ENCODE measurements at regions not wholly inside any gene's neighbourhood (a gene's known extent, or its start where the extent isn't known, plus 50 kb on each side); places are given as distances from the start of the nearest gene placed in this dataset.

GRCh38 chr16:86101897-86102157 is 202.9 kb downstream of the IRF8 start:
- no peak overlapping the region for H3K27ac ChIP-seq (ENCODE audit: low read length)
- no peaks in the 10 kb centered on the region for H3K36me3 ChIP-seq (ENCODE audit: control insufficient read depth, insufficient read depth, low read length)
- no peak for DNase-seq
- H3K9me3 ChIP-seq (ENCODE audit: control insufficient read depth, low read depth, low read length), result no peaks in the 10 kb centered on the region
- H3K4me1 ChIP-seq (ENCODE audit: control insufficient read depth, insufficient read depth, low read length), result peaks cover 12% of the 10 kb centered on the region
- WGBS (ENCODE audit: insufficient coverage, low lambda C conversion rate), result 100% methylated on average over 1 of the region's 8 CpGs
- no peak overlapping the region for H3K4me3 ChIP-seq (ENCODE audit: low read length)
- no peaks in the 10 kb centered on the region for H3K27me3 ChIP-seq (ENCODE audit: control insufficient read depth, insufficient read depth, low read length)

- peaks cover 12% of the 10 kb centered on the region for H3K4me1 ChIP-seq (ENCODE audit: control insufficient read depth, insufficient read depth, low read length)
- no peak for DNase-seq
- peaks cover 7% of the 10 kb centered on the region for H3K9me3 ChIP-seq (ENCODE audit: control insufficient read depth, low read depth, low read length)
- no peak overlapping the region for H3K4me3 ChIP-seq (ENCODE audit: low read length)
- no peaks in the 10 kb centered on the region for H3K27me3 ChIP-seq (ENCODE audit: control insufficient read depth, insufficient read depth, low read length)
- H3K27ac ChIP-seq (ENCODE audit: low read length), result no peak overlapping the region
- WGBS (ENCODE audit: insufficient coverage, low lambda C conversion rate), result no CpG with 5 or more reads among the region's 3 CpGs
- H3K36me3 ChIP-seq (ENCODE audit: control insufficient read depth, insufficient read depth, low read length), result no peaks in the 10 kb centered on the region
Measured at GRCh38 chr16:86103320-86103719, 204.4 kb downstream of the IRF8 start.

GRCh38 chr16:86104537-86105048 is 205.6 kb downstream of the IRF8 start:
- no peaks in the 10 kb centered on the region for H3K36me3 ChIP-seq (ENCODE audit: control insufficient read depth, insufficient read depth, low read length)
- H3K27me3 ChIP-seq (ENCODE audit: control insufficient read depth, insufficient read depth, low read length), result no peaks in the 10 kb centered on the region
- no CpG with 5 or more reads among the region's 6 CpGs for WGBS (ENCODE audit: insufficient coverage, low lambda C conversion rate)
- no peak for DNase-seq
- peaks cover 12% of the 10 kb centered on the region for H3K4me1 ChIP-seq (ENCODE audit: control insufficient read depth, insufficient read depth, low read length)
- no peak overlapping the region for H3K4me3 ChIP-seq (ENCODE audit: low read length)
- no peak overlapping the region for H3K27ac ChIP-seq (ENCODE audit: low read length)
- peaks cover 10% of the 10 kb centered on the region for H3K9me3 ChIP-seq (ENCODE audit: control insufficient read depth, low read depth, low read length)

GRCh38 chr16:86107215-86107825 is 208.4 kb downstream of the IRF8 start:
- Histone ChIP-seq H3K27me3 (ENCODE audit: control insufficient read depth, insufficient read depth, low read length) (no peaks in the 10 kb centered on the region), H3K9me3 (ENCODE audit: control insufficient read depth, low read depth, low read length) (peaks cover 10% of the 10 kb centered on the region), H3K4me3 (ENCODE audit: low read length) (no peak overlapping the region), H3K27ac (ENCODE audit: low read length) (no peak overlapping the region), H3K4me1 (ENCODE audit: control insufficient read depth, insufficient read depth, low read length) (no peaks in the 10 kb centered on the region), H3K36me3 (ENCODE audit: control insufficient read depth, insufficient read depth, low read length) (no peaks in the 10 kb centered on the region)
- DNase-seq, result no peak
- WGBS (ENCODE audit: insufficient coverage, low lambda C conversion rate), result 90% methylated on average over 5 of the region's 19 CpGs

- H3K9me3 ChIP-seq (ENCODE audit: control insufficient read depth, low read depth, low read length), result peaks cover 10% of the 10 kb centered on the region
- H3K4me3 ChIP-seq (ENCODE audit: low read length), result no peak overlapping the region
- DNase-seq, result no peak
- H3K4me1 ChIP-seq (ENCODE audit: control insufficient read depth, insufficient read depth, low read length), result no peaks in the 10 kb centered on the region
- WGBS (ENCODE audit: insufficient coverage, low lambda C conversion rate), result 100% methylated on average over 3 of the region's 3 CpGs
- H3K27ac ChIP-seq (ENCODE audit: low read length), result no peak overlapping the region
- no peaks in the 10 kb centered on the region for H3K27me3 ChIP-seq (ENCODE audit: control insufficient read depth, insufficient read depth, low read length)
- no peaks in the 10 kb centered on the region for H3K36me3 ChIP-seq (ENCODE audit: control insufficient read depth, insufficient read depth, low read length)
Measured at GRCh38 chr16:86108062-86108461, 209.1 kb downstream of the IRF8 start.

GRCh38 chr16:86110134-86110533 is 211.2 kb downstream of the IRF8 start:
- Histone ChIP-seq H3K9me3 (ENCODE audit: control insufficient read depth, low read depth, low read length) (peaks cover 10% of the 10 kb centered on the region), H3K36me3 (ENCODE audit: control insufficient read depth, insufficient read depth, low read length) (no peaks in the 10 kb centered on the region), H3K4me1 (ENCODE audit: control insufficient read depth, insufficient read depth, low read length) (peaks cover 4% of the 10 kb centered on the region), H3K4me3 (ENCODE audit: low read length) (no peak overlapping the region), H3K27me3 (ENCODE audit: control insufficient read depth, insufficient read depth, low read length) (no peaks in the 10 kb centered on the region), H3K27ac (ENCODE audit: low read length) (no peak overlapping the region)
- WGBS (ENCODE audit: insufficient coverage, low lambda C conversion rate), result no CpG with 5 or more reads among the region's 1 CpG
- DNase-seq, result no peak

- no peak for DNase-seq
- Histone ChIP-seq H3K4me3 (ENCODE audit: low read length) (no peak overlapping the region), H3K9me3 (ENCODE audit: control insufficient read depth, low read depth, low read length) (peaks cover 10% of the 10 kb centered on the region), H3K27ac (ENCODE audit: low read length) (no peak overlapping the region), H3K27me3 (ENCODE audit: control insufficient read depth, insufficient read depth, low read length) (no peaks in the 10 kb centered on the region), H3K36me3 (ENCODE audit: control insufficient read depth, insufficient read depth, low read length) (no peaks in the 10 kb centered on the region), H3K4me1 (ENCODE audit: control insufficient read depth, insufficient read depth, low read length) (peaks cover 4% of the 10 kb centered on the region)
- no CpG with 5 or more reads among the region's 4 CpGs for WGBS (ENCODE audit: insufficient coverage, low lambda C conversion rate)
Measured at GRCh38 chr16:86110726-86111125, 211.8 kb downstream of the IRF8 start.

- 73% methylated on average over 2 of the region's 4 CpGs for WGBS (ENCODE audit: insufficient coverage, low lambda C conversion rate)
- Histone ChIP-seq H3K27me3 (ENCODE audit: control insufficient read depth, insufficient read depth, low read length) (no peaks in the 10 kb centered on the region), H3K9me3 (ENCODE audit: control insufficient read depth, low read depth, low read length) (peaks cover 9% of the 10 kb centered on the region), H3K4me1 (ENCODE audit: control insufficient read depth, insufficient read depth, low read length) (peaks cover 4% of the 10 kb centered on the region), H3K4me3 (ENCODE audit: low read length) (no peak overlapping the region), H3K27ac (ENCODE audit: low read length) (no peak overlapping the region), H3K36me3 (ENCODE audit: control insufficient read depth, insufficient read depth, low read length) (no peaks in the 10 kb centered on the region)
- no peak for DNase-seq
Measured at GRCh38 chr16:86112178-86112577, 213.2 kb downstream of the IRF8 start.

- Histone ChIP-seq H3K27ac (ENCODE audit: low read length) (no peak overlapping the region), H3K27me3 (ENCODE audit: control insufficient read depth, insufficient read depth, low read length) (no peaks in the 10 kb centered on the region), H3K9me3 (ENCODE audit: control insufficient read depth, low read depth, low read length) (no peaks in the 10 kb centered on the region), H3K4me3 (ENCODE audit: low read length) (no peak overlapping the region), H3K4me1 (ENCODE audit: control insufficient read depth, insufficient read depth, low read length) (peaks cover 42% of the 10 kb centered on the region), H3K36me3 (ENCODE audit: control insufficient read depth, insufficient read depth, low read length) (no peaks in the 10 kb centered on the region)
- no CpG with 5 or more reads among the region's 5 CpGs for WGBS (ENCODE audit: insufficient coverage, low lambda C conversion rate)
- DNase-seq, result no peak
Measured at GRCh38 chr16:86117235-86117634, 218.3 kb downstream of the IRF8 start.

- H3K4me1 ChIP-seq (ENCODE audit: control insufficient read depth, insufficient read depth, low read length), result peaks cover 48% of the 10 kb centered on the region
- peak overlapping the region; percentile 40 for H3K27ac ChIP-seq (ENCODE audit: low read length)
- H3K4me3 ChIP-seq (ENCODE audit: low read length), result no peak overlapping the region
- WGBS (ENCODE audit: insufficient coverage, low lambda C conversion rate), result no CpG with 5 or more reads among the region's 16 CpGs
- H3K27me3 ChIP-seq (ENCODE audit: control insufficient read depth, insufficient read depth, low read length), result no peaks in the 10 kb centered on the region
- DNase-seq, result no peak
- no peaks in the 10 kb centered on the region for H3K9me3 ChIP-seq (ENCODE audit: control insufficient read depth, low read depth, low read length)
- no peaks in the 10 kb centered on the region for H3K36me3 ChIP-seq (ENCODE audit: control insufficient read depth, insufficient read depth, low read length)
Measured at GRCh38 chr16:86117756-86118155, 218.8 kb downstream of the IRF8 start.
